NCI-H526 (cell line): ENCODE measurements at regions not wholly inside any gene's neighbourhood (a gene's known extent, or its start where the extent isn't known, plus 50 kb on each side); places are given as distances from the start of the nearest gene placed in this dataset.
A peak's percentile ranks its signal among the peaks of the same experiment; 100 is the strongest.

ENCODE experiments used
- DNase-seq, 2 experiments: peaks; one replicate each; lab custom pipeline; 2025; lab: John Stamatoyannopoulos, UW

DNA sequence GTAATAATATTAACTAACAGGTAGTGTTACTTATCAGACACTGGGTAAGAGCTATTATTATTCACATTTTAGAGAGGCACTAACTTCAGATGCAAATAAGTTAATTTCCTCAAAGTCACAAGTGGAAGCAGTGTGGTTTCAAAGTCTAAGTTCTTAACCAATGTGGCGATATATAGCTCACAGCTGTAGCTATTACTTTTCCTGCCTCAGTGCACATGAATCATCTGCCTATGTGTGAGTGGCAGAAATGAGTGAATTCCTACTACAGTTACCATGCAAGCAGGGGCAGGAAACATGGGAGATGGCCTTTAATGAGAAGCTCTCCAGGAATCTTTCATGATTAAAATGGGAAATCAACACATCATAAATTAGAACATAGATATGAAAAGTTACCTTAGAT lies 126.2 kb upstream of the EYA4 start:
- DNase-seq = no peak

DNA sequence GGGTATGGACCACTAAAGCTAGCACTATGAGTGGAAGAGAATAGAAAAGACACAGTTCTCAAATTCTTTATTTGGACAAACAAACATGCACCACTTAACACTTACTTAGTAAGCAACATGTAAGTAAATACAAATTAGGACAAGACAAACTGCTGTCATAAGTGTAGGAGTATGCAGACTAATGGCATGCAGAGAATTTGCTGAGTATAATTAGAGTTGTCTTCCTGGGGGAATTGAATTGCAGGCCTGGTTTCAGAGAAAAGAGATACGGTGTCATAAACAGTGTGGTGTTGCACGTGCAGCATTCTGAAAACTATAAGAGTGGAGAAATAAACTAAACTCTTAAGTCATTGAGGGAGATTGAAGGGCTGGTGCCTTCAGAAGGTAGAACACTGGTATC lies 125.2 kb upstream of the EYA4 start:
- DNase-seq = no peak

DNA sequence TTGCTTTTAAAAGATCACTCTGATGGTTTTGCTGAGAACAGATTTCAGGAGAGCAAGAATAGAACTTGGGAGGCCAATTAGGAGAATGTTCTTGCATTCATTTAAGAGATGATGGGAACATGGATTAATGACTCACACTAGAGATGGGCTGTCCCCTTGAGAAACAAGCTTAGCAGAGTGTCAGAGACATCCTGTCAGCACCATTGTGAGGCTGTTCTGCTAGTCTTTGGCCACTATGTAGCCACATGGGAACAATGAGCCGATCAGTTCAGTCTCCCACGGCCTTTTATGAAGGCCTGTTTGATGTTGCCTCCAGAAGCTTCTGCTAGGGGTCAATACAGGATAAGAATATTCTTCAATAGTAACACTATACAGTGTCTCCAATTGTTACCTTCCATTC lies 113.0 kb upstream of the EYA4 start:
- DNase-seq = no peak

DNA sequence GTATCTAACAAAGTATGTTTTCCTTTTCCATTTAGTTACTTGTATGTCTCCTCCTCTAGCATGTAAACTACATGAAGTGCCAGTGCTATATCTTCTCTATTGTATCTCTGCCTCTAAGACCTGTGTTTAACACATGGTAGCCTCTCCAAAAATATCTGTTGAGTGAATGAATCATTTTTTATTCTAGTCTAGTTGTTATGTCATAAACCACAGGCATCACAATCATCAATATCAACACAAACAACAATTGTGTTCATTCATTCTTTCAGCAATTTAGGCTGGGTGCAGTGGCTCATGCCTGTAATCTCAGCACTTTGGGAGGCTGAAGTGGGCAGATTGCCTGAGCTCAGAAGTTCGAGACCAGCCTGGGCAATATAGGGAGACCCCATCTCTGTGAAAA lies 111.6 kb upstream of the EYA4 start:
- DNase-seq = no peak

DNA sequence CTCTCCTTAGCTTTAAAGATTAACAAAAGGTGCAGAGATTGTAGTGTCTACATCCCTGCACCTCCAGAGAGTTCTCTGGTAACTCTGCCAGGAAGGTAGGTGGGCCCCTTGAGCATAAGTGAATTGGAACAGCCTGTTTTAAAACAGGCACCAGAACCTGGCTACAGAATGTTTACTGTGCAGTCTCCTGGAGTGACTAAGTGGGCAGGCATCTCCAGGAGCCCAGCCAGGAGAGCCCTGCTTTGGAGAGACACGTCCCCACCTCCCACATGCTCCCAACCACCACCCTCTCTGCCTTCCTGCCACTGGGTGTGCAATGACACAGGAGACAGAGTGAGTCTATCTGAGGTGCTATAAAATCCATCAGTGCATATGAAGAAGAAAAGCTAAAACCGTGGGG lies 110.3 kb upstream of the EYA4 start:
- no peak for DNase-seq

DNA sequence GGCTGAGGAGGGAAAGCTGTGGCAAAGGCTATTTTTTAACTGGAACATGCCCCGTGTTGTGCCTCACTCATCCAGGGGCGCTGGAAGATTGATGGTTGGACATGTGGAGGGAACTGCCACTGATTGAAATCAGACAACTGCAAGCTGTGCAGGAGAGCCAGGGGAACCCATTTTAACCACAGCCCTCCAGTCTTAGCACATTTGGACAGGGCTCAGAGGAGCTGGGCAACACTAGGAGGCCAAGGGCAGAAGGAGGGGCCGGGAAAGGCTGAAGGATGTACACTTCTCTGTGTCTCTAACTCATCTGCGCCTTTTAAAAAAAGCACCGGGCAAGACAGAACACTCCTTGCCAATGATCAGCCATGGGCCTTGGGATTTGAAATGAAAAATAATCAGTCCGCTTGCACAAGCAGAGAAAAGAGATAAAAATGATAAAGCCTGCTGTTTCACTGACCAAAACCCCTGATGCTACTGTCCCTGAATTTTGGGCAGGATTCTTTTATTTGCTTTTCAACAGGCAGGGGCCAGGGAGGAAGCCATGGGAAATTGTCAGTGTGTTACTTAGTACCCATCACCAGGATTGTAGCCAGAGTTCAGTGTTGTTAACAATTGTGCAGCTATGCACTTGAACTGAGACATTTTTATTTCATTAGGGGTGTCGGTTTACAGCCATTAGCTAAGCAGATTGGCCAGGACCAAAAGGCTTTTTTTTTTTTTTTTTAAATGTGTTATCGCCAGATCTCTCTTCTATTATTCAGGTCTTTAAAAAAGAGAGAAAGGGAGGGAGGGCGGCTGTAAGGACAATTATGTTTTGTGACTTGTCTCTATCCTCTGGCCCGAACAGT lies 109.3 kb upstream of the EYA4 start:
- DNase-seq = no peak

DNA sequence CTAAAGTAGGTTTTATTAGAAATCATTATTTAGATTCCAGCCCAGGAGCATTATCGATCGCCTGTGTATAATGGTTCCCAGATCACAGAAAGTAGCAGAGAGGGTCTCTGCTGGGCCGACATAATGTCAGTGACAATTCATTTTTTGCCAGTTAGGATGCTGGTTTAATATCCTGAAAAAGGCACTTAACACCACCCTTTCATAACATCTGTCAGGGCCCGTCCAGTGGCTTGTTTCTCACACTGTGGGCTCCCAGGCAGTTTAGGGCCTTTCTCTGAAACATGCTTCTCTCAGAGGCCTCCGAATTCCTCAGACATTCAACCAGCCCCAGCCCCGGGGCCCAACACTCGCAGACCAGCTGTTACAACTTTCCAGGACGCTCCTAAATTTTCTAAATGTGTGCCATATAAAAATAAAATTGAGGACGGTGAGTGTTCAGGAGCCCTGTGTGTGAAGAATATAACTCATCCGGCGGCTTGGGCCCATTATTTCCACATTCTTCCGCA lies 108.6 kb upstream of the EYA4 start:
- no peak for DNase-seq

DNA sequence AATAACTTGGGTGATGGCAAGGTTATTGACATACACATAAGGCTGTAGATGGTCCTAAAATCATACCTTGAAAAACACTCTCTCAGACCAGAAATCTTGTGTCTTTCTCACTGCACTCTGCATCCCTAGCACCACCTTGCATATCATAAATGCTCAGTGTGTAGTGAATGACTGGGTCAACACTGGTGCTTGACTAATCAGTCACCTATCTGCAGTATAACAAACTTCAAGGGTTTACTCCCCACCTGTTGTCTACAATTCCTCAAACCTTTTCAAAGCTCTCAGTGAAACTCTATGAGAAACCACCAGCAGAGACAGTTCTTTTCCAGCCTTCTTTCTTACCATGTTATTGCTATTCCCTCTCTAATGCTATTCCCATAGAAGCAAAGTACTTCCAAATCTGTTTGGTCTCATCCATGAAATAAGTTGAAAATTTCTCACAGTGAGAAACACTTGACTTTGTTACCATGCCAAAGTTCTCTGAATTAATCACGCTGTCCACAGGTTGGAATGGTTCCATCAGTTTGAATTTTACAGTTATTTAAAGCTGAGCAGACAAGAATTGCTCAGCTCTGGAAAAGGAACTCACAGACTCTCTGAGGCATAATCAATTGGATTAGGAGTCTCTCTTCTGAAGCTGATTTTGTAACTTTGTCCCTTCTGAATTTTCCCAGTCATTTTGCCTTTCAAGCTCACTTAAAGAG lies 104.8 kb upstream of the EYA4 start:
- DNase-seq = no peak

DNA sequence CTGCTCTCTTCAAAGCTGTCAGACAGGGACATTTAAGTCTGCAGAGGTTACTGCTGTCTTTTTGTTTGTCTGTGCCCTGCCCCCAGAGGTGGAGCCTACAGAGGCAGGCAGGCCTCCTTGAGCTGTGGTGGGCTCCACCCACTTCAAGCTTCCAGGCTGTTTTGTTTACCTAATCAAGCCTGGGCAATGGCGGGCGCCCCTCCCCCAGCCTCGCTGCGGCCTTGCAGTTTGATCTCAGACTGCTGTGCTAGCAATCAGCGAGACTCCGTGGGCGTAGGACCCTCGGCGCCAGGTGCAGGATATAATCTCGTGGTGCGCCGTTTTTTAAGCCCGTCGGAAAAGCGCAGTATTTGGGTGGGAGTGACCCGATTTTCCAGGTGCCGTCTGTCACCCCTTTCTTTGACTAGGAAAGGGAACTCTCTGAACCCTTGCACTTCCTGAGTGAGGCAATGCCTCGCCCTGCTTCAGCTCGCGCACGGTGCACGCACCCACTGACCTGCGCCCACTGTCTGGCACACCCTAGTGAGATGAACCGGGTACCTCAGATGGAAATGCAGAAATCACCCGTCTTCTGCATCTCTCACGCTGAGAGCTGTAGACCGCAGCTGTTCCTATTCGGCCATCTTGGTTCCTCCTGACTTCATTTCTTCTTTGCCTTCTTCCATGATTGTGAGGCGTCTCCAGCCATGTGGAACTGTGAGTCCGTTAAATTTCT lies 93.5 kb upstream of the EYA4 start:
- DNase-seq = peak; percentile 10 to 18

DNA sequence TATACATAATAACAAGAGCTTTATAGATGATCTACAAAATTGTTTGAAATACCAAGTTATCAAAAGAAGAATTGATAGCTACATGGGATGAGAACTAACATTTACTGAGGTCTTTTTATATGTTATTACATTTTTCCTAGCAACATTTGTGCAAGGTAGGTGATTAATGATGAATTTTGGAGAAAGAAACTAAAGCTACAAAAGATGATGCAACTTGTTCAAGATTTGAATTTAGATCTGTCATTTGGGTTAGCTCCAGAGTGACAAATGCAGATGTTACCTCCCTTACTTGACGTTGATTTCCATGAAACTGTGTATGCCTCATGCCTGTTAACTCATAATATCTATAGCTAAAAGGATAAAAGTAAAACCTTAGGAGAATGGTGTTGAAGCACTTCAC lies 84.5 kb upstream of the EYA4 start:
- no peak for DNase-seq

DNA sequence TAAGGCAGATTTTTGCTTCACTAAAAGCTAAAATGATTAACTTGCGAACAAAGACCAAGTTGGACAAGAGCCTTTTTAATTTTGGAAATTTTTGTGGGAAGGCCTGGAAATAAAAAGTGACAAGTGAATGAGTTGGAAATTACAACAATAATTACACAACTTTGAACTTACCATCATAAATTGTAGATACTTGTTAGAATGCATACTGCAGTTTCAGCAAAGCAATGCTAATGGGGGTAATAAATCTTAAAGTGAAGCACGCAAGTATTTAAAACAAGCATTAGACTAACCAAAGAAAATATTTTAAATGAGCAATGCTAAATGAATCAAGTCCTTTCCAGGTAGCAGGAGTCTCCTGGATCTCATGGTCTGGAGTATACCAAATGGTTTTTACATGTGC lies 83.2 kb upstream of the EYA4 start:
- no peak for DNase-seq

DNA sequence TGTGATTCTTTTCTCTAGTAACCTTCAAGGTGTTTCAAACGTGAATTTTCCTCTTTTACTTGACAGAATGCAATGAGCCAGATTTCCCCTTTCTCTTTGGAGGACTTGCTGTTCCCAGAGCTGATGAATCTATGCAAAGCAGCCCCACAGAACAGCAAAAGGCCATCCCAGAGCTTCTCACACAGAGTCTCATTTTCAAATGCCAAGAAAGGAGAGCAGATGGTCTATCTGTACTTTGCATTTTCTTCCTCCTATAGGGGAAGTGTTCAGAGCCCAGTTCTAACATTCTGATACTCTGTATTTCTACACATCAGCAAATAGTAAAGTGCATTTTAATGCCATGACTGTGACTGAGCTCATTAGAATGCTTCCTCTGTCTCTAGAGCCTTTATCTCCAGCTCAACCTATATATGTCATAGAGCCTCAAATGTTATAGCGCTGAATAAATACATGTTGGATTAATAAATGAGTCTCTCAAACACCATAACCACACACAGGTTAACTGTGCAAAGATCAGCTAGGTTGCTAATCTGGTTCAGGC lies 81.8 kb upstream of the EYA4 start:
- DNase-seq = peak; percentile 79 to 81

DNA sequence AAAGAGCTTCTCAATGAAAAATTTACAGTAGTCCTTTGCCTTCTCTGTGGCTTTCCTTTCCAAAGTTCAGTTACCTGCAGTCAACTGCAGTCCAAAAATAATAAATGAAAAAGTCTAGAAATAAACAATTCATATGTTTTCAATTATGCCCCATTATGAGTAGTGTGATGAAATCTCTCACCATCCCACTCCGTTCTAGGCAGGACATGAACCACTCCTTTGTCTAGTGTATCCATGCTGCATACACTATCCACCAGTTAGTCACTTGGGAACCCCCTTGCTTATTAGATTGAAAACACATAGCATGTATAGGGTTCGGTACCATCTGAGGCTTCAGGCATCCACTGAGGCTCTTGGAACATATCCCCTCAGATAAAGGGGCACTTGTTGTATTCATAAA lies 80.6 kb upstream of the EYA4 start:
- no peak for DNase-seq

DNA sequence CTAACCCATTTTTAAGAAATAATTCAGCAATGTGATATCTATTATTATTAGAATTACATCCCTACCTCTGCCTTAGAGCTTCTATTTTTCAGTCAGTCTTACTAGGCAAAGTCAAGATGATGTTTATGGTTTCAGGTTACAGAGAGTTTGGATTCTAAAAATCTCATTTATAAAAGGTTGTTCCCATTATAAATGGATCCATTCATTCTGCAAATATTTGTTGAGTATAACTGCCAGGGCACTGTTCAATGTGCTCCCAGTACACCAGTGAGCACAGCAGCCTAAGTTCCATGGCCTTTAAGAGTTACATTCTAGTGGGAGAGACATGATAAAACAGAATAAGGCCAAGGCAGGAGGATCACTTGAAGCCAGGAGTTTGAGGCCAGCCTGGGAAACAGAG lies 75.9 kb upstream of the EYA4 start:
- DNase-seq = peak in 1 of 2 experiments; percentile 9

DNA sequence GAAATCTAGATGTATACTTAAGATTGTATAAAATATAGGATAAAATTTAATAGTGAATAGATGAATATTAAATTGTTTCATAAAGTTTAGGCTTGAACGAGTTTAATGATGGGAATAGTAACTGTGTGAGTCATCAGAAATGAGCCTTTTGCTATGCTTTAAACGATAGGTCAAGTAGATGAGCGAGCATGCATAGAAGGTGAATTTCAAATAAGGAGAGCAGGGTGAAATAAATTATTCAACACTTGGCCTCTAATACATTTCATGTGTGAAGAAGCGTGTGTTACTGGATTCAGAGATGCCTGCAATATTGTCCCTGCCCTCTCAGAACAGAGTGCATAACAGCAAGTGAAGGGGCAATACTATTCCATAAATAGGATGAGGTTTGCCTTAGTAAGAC lies 74.4 kb upstream of the EYA4 start:
- no peak for DNase-seq

DNA sequence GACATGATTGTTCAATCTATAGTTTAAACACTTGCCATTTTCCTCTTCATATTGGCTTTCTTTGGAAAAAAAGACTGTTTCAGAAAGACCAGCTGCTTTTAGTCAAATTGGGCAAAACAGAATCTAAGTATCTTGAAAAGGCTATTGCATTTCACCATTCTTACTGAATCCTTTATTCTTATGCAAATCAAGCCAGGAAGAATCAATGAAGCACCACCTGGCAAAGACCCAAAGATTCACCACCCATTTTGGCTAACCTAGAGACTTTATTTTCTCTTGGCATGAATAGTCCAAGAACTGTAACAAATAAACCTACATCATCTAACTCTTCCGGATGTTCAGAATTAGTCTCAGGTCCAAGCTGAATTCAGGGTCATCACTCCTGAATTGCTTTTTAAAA lies 71.3 kb upstream of the EYA4 start:
- DNase-seq = peak in 1 of 2 experiments; percentile 5

DNA sequence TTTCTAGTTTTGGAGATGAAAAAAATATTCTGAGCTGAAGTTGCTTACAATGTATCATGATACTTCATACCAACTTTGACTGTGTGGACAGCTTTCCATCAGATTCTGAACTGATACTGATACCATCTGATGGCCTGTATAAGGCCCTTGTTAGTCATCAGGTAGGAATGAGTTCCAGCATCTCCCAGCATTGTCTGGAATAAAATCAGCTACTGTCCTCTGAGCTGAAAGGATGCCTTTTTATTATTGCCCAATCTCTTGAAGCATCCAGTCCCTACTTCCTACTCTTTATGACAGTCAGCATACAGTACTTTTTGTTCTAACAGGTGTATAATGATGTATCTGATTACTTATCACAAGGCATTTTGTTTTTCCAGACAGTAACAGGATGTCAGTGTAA lies 70.6 kb upstream of the EYA4 start:
- no peak for DNase-seq

DNA sequence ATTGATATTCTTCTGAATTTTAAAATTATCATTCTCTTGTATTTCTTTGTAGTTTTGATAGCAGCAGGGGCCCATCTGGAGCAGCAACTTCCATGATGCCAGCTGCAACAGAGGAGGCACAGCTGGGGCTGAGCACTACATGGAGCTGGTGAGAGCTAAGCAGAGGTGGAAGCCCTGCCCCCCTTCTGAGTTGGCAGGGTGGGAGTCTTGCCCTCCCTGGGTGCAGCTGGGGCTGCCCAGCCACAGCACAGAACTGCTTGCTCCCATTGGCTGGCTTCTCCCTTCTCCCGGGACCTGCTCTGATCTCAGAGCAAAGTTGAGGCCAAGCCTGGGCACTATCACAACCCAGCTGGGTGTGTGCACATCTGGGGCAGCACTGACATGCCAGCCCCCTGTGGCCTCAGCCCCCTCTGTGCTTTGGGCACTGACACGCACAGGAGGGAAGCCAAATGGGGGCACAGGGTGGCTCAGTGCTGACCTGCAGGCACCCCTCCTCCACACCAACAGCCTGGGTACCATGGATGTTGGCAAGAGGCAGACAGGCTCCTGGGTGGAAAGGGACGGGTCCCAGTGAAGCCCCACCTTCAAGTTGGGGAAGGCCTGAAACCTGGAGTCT lies 69.1 kb upstream of the EYA4 start:
- no peak for DNase-seq

DNA sequence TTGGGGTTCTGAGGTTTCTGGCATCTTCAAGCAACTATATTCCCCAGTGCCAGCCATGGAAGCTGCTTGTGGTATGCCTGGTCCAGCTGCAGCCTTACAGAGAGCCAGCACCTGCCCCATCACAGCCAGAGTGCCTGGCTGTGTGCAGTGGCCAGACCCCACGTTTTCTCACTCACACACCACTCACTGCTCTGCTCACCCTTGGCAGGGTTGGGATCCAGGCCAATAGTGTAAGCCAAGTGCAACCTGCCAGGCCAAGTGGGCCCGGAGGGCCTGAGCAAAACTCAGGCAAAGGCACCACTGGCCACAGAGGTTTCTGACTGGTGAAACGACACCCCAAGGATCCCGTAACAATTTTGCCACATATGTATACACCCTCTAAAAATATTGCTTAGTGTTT lies 67.9 kb upstream of the EYA4 start:
- no peak for DNase-seq

DNA sequence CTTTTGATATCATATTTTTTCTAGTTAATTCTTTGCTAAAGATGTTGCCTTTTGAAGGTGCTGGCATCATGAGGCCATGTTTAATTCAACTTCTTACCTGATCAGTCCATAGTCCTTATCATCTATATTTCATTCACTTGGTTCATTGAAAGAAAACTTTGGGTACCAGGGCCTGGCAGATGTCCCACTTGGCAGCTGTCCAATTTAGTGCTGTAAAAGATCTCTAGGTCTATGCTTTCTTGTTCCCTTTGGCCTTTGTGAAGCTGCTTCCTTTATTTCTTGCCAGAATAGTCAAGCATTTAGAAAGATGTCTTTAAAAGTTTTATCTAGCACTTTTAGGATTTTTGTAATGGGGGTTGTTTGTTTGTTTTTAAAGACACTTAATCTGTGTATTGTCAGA lies 61.7 kb upstream of the EYA4 start:
- no peak for DNase-seq

DNA sequence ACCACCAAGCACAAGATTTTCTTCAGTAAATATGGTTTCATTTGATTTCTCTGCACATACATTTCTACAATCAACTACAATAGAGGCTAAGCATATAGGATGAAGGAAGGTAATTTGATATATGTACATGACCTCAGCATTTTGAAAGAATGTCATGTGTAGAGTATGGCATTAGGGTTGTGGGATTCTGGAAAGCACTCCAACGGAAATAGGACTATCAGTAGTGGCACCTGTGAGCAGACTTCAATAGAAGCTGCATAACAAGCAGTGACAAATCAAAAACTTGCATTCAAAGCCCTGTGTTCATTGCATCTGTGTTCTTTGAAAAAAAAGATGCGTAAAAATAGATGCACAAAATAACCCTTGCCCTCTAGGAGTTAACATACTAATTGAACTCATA lies 57.5 kb upstream of the EYA4 start:
- no peak for DNase-seq

DNA sequence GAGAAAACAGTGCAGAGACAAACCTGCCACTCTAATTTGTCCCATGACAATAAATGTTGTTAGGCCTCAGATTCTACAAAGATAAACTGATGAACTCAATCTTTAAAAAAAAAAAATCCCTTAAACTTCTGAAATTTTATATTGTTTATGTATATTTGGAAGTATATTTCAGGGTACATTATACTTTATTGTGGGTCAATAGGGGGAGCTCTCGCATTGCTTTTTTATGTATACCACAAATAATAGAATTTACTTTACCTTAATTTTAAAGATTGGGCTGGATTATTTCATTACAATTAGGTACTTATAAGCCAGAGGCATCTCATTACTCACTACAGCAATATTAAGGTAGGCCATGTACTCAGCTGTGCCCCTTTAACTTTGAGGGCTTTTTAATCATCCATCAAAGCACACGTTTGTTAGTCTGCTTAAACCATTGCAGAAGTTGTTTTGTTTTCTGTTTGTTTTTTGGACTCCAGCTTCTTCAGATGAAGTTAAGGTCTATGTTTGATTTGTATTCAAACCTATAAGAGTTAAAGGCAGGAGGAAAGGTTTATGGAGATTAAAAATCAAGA lies 56.3 kb upstream of the EYA4 start:
- peak in 1 of 2 experiments; percentile 13 for DNase-seq
